Activated T-cell treated with anti-CD3 and anti-CD28 coated beads, Interleukin-2, amount 50 U/mL, for 24 hours (primary cell): ENCODE measurements at regions not wholly inside any gene's neighbourhood (a gene's known extent, or its start where the extent isn't known, plus 50 kb on each side); places are given as distances from the start of the nearest gene placed in this dataset.

Experiments
- DNase-seq: peaks from one replicate; pipeline ENCODE4 v3.0.0-alpha.2; 2020
- H3K27ac Mint-ChIP-seq: 2 replicates; pipeline ENCODE4 v1.8.0; 2020; ENCODE audit warnings: mild to moderate bottlenecking, mixed read lengths
- H3K27me3 Mint-ChIP-seq: 2 replicates; pipeline ENCODE4 v1.8.0; 2020; ENCODE audit warnings: mixed read lengths
- H3K36me3 Mint-ChIP-seq: 2 replicates; pipeline ENCODE4 v1.8.0; 2020; ENCODE audit warnings: low read depth, mixed read lengths
- H3K4me1 Mint-ChIP-seq: 2 replicates; pipeline ENCODE4 v1.8.0; 2020; ENCODE audit warnings: low read depth, mixed read lengths
- H3K4me3 Mint-ChIP-seq: 2 replicates; pipeline ENCODE4 v1.8.0; 2020; ENCODE audit warnings: mild to moderate bottlenecking, moderate library complexity, mixed read lengths
- H3K9me3 Mint-ChIP-seq: 2 replicates; pipeline ENCODE4 v1.8.0; 2020; ENCODE audit warnings: mixed read lengths

DNA sequence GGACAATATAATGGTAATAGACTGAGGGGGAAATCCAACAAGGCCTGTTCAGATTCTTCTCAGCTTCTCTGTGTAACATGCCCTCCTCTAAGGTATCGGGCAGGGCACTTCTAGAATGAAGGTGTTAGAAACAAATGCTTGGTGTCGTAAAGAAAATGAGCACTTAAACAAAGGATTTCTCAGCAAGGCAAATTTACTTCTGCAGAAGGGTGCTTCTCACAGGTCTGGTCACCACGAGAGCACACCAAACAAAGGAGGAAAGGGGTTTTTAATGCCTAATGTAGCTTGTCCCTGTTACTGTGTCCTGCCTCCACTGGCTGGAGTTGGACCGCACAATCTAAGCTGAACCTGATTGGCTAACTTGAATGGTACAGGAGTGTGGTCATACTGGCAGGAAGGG lies 642.6 kb upstream of the CDH8 start:
- H3K27ac Mint-ChIP-seq: no peak overlapping the region
- H3K4me3 Mint-ChIP-seq: no peak overlapping the region
- H3K4me1 Mint-ChIP-seq: no peaks in the 10 kb centered on the region
- H3K27me3 Mint-ChIP-seq: no peaks in the 10 kb centered on the region
- H3K9me3 Mint-ChIP-seq: peaks cover 35% of the 10 kb centered on the region
- no peak for DNase-seq
- no peaks in the 10 kb centered on the region for H3K36me3 Mint-ChIP-seq

DNA sequence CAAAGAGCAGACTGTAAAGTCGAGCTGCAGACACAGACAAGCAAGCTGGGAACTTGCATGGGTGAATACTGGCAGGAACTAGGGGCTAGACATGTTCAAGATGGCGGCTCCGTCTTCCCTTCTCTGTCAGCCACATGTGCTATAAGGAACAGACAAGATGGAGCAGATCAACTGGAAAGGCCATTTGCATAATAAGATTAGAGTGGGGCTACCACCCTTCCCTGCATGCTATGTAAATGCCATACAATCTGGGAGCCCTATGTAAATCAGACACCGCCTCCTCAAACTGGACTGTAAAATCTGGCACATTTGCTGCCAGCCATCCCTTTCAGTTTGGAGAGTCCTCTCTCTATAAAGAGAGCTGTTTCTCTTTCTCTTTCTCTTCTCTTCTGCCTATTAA lies 640.1 kb upstream of the CDH8 start:
- no peak for DNase-seq
- no peaks in the 10 kb centered on the region for H3K4me1 Mint-ChIP-seq
- no peak overlapping the region for H3K27ac Mint-ChIP-seq
- H3K9me3 Mint-ChIP-seq: peaks cover 33% of the 10 kb centered on the region
- no peaks in the 10 kb centered on the region for H3K36me3 Mint-ChIP-seq
- no peak overlapping the region for H3K4me3 Mint-ChIP-seq
- H3K27me3 Mint-ChIP-seq: no peaks in the 10 kb centered on the region

DNA sequence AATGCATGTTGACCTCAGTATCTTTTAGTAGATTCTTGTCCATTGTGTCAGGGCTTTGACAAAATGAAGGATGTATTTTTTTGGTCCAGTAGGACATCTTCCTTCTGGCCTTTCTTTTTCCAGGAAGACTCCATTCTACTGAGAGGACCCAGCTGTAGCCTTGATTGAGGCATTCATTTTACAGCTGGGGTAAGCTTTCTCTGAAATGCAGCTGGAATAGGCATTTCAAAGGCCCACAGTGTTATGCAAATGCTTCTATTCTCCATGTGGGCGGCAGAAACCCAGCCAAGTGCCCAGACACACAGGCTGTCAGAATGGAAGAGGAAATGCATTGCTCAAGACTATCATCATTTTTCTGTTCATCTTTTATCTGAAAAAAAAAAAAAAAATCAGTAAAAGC lies 629.0 kb upstream of the CDH8 start:
- Mint-ChIP-seq H3K36me3 (no peaks in the 10 kb centered on the region), H3K27ac (no peak overlapping the region), H3K9me3 (peaks cover 26% of the 10 kb centered on the region), H3K4me3 (no peak overlapping the region), H3K27me3 (no peaks in the 10 kb centered on the region), H3K4me1 (no peaks in the 10 kb centered on the region)
- DNase-seq: no peak

DNA sequence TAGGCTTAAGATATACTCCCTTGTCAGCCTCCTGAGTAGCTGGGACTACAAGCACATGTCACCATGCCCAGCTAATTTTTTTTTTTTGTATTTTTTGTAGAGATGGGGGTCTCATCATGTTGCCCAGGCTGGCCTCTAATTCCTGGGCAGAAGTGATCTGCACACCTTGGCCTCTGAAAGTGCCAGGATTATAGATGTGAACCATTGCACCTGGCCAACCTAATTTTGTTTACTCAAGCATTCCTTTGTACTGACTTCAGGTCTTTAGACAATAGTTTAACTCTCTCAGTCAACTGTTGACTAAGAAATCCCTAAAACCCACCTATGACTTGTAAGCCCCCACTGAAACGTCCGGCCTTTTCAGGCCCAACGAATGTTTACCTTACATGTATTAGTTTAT lies 628.3 kb upstream of the CDH8 start:
- Mint-ChIP-seq H3K4me1 (no peaks in the 10 kb centered on the region), H3K27ac (no peak overlapping the region), H3K4me3 (no peak overlapping the region), H3K36me3 (no peaks in the 10 kb centered on the region), H3K9me3 (peaks cover 25% of the 10 kb centered on the region), H3K27me3 (no peaks in the 10 kb centered on the region)
- DNase-seq: no peak

DNA sequence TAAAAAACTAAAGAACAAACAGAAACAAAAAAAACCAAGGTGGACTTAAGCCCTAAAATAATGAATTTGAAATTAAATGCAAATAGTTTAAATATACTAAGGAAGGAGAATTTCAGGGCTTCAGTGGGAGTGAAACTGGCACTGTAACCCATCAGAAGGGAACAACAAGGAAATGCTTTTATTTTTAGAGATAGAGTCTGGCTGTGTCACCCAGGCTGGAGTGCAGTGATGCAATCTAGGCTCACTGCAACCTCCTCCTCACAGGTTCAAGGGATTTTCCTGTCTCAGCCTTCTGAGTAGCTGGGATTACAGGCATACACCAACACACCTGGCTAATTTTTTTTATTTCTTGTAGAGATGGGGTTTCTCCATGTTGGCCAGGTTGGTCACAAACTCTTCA lies 625.2 kb upstream of the CDH8 start:
- Mint-ChIP-seq H3K36me3 (no peaks in the 10 kb centered on the region), H3K4me1 (no peaks in the 10 kb centered on the region), H3K4me3 (no peak overlapping the region), H3K27me3 (no peaks in the 10 kb centered on the region), H3K27ac (no peak overlapping the region), H3K9me3 (peaks cover 24% of the 10 kb centered on the region)
- DNase-seq: no peak

DNA sequence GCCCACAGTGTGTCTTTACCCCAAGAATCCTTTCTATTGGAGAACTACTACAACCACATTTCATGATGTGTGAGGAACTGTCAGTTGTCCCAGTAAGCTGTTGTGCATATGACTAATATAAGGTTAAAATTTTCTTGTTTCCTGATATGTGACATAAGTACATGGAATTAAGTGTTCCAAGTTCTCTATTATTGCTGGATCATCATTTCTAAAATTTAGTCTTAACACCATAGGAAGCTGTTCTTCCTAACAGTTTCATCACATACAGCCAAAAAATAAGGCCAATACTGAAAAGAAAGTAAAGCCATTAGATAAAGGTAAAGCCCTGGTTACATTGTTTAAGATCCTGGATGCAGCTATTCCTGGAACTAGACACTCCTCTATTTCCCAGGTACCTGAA lies 620.9 kb upstream of the CDH8 start:
- Mint-ChIP-seq H3K27me3 (no peaks in the 10 kb centered on the region), H3K36me3 (no peaks in the 10 kb centered on the region), H3K27ac (no peak overlapping the region), H3K4me3 (no peak overlapping the region), H3K9me3 (peaks cover 32% of the 10 kb centered on the region), H3K4me1 (no peaks in the 10 kb centered on the region)
- DNase-seq: no peak

DNA sequence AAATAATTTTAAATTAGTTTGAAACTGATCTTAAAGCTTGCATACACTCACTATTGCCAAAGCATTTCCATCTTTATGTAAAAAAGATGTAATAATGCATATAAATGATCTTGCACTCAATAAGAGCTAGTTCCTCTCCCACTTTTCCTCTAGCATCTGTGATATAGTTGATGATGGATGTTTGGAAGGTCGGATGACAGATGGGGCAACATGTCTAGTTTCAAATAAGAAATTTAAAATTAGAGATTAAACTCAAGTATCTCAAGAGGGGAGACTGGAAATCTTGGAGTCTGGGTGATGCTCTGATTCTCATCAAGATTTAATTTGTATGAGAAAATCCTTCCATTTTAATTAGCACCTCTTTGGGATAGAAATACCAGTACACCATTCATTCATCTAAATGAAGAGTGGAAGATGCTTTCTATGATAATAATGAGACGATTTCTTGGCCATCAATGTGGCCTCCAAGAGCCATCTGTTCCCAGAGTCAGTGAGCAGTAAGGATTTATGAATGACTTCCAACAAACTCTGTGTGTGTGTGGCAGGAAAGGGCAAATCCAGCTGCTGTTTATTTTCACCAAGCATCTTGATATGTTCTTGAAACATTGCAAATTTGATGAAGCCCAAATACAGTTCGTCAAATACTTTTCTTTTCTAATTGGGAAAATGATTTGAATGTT lies 616.3 kb upstream of the CDH8 start:
- Mint-ChIP-seq H3K27me3 (no peaks in the 10 kb centered on the region), H3K36me3 (no peaks in the 10 kb centered on the region), H3K9me3 (peaks cover 38% of the 10 kb centered on the region), H3K27ac (no peak overlapping the region), H3K4me3 (no peak overlapping the region), H3K4me1 (no peaks in the 10 kb centered on the region)
- no peak for DNase-seq

DNA sequence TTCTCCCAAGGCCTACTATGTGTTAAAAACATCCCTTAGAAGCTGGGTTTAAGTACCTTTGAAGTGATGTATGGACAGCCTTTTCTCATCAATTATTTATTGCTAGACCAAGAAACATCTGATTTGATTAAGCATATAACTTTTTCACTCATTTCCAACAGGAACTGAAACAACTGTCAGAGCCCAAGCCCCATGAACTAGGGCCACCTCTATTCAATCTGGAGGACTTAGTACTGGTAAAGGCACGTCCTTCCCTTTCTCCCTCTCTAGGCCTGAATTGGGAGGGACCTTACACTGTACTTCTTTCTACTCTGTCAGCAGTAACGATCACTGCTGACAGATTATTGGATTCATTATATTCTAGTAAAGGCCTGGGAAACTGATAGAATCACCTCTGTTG lies 612.0 kb upstream of the CDH8 start:
- no peaks in the 10 kb centered on the region for H3K4me1 Mint-ChIP-seq
- no peak overlapping the region for H3K27ac Mint-ChIP-seq
- no peak for DNase-seq
- H3K27me3 Mint-ChIP-seq: no peaks in the 10 kb centered on the region
- H3K4me3 Mint-ChIP-seq: no peak overlapping the region
- peaks cover 32% of the 10 kb centered on the region for H3K9me3 Mint-ChIP-seq
- no peaks in the 10 kb centered on the region for H3K36me3 Mint-ChIP-seq

DNA sequence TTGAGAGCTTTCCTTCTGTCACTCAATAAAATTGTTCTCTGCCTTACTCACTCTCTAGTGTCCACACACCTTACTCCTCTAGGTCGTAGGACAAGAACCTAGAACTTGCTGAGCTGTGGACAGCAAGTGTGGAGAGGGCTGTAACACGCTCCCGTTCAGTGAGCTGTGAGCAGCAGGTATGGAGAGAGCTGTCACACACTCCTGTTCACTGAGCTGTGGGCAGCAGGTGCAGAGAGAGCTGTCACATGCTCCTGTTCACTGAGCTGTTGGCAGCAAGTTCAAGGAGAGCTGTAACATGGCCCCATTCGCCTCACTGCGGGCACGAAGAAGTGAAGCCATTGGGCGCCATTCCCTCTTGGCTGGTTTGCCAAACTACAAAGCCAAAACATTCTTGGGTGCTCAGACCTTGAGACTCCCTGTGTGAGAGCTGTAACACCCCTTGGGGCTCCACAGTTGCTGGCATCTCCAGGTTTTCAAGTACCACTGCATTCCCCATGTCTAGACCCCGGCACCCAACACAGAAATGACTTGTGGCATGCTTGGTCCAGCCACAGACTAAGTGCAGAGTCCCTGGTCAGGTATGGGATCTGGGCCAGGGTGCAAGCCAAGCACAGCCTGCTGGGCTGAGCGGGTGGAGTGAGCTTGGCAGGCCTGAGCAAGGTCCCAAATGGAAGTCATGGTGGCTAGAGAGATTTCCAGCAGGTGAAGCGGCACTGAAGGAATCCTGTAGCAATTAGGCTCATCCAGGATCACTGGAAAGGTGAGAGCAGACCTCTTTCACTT lies 608.0 kb upstream of the CDH8 start:
- no peaks in the 10 kb centered on the region for H3K27me3 Mint-ChIP-seq
- H3K9me3 Mint-ChIP-seq: peaks cover 33% of the 10 kb centered on the region
- H3K4me3 Mint-ChIP-seq: no peak overlapping the region
- no peak overlapping the region for H3K27ac Mint-ChIP-seq
- no peaks in the 10 kb centered on the region for H3K36me3 Mint-ChIP-seq
- no peaks in the 10 kb centered on the region for H3K4me1 Mint-ChIP-seq
- no peak for DNase-seq

DNA sequence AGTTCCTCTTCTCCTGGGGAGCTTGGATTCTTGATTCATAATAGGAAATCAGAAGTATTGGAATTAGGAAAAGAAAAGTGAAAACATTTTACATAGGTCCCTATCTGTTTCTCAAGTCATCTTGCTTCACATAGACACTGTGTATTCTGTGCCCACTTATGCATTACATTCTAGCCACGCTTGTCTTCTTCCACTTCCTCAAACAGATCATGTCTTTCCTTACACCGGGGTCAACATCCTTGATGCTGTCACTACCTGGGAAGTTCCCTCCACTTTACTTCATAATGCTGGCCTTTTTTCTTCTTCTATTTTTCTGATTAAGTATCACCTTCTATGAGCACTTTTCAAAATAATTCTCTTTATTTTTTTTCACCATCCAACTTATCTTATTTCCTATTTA lies 606.4 kb upstream of the CDH8 start:
- Mint-ChIP-seq H3K4me3 (no peak overlapping the region), H3K9me3 (peaks cover 26% of the 10 kb centered on the region), H3K36me3 (no peaks in the 10 kb centered on the region), H3K4me1 (no peaks in the 10 kb centered on the region), H3K27me3 (no peaks in the 10 kb centered on the region), H3K27ac (no peak overlapping the region)
- DNase-seq: no peak

DNA sequence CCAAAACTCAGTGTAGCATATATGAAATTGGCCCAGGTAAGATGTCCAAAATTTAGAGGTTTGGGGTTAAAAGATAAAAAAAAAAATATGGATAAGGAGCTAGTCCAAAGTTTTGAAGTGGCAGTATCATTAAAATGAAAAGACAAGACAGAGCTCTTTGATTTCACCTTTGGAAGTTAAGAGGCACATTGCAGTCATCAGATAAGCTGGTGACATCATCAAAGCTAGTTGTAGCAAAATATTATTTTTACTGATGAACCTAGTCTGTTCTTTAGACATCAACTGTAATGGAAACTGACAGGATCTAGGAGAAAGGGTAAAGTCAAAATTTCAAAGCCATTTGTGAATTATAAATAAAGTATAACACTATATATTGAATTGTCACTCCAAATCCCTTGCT lies 603.7 kb upstream of the CDH8 start:
- Mint-ChIP-seq H3K4me1 (no peaks in the 10 kb centered on the region), H3K27ac (no peak overlapping the region), H3K27me3 (no peaks in the 10 kb centered on the region), H3K4me3 (no peak overlapping the region), H3K36me3 (no peaks in the 10 kb centered on the region), H3K9me3 (peaks cover 31% of the 10 kb centered on the region)
- DNase-seq: no peak

DNA sequence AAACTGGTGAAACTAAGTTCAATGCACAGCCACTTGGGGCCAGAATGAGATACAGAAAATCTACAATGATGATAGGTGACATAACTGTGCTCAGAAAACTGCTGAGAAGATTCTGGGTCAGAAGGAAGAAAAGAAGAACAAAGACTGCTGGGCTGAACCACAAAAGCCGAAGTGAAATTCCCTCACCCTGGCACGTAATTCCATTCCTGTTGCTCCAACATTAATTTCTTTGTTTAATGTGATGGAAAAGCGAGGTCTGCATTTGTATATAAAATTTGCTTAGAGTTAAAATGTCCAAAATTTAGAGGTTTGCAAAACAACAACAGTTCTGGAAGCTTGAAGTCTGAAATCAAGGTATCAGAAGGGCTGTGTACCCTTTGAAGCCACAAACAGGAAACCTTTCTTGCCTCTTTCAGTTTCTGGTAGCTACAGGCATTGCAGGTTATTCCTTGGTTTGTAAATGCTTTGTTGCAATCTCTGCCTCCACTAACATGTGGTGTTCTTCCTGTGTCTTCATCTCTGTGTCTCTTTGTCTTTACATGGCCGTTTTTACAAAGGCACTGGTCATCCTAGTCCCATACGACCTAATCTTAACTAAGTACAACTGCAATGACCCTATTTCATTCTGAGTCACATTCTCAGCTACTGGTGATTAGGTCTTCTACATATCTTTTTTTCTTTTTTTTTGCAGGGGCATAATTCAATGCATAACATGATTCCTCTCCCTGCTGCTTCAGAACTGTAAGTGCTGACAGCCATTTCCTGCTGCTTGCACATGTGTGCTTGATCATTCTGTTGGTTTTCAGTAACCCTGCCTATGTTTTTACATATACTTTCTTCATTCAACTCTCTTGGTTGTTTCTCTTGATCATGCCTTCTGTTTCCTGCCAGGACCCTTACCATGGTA lies 603.0 kb upstream of the CDH8 start:
- Mint-ChIP-seq H3K9me3 (peaks cover 31% of the 10 kb centered on the region), H3K36me3 (no peaks in the 10 kb centered on the region), H3K4me3 (no peak overlapping the region), H3K27me3 (no peaks in the 10 kb centered on the region), H3K4me1 (no peaks in the 10 kb centered on the region), H3K27ac (no peak overlapping the region)
- no peak for DNase-seq

DNA sequence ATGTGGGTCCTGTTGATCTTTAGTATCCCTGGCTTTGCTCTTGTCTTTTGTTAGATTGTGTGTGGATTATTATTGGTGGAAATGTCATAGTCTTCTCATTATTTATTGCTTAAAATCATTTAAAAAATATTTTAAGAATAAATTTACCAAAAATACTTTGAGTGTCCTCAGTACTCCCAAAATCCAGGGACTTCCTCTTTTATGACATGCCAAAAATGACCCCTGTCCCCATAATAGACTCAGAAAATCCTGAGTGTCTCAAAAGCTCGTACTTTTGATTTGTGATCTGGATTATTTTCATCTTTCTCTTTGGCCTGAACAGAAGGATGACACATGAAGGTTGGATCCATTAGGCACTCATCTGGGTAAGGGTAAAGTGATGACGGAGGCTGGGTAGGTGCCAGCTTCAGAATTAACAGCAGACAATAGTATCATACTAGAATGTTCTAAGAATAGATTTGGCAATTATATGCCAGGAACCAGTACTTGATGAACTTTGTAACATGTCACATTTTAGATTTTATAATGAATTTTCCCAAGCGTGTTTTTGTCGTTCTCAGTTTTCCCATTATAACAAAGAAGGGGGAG lies 602.2 kb upstream of the CDH8 start:
- Mint-ChIP-seq H3K36me3 (no peaks in the 10 kb centered on the region), H3K9me3 (peaks cover 29% of the 10 kb centered on the region)

DNA sequence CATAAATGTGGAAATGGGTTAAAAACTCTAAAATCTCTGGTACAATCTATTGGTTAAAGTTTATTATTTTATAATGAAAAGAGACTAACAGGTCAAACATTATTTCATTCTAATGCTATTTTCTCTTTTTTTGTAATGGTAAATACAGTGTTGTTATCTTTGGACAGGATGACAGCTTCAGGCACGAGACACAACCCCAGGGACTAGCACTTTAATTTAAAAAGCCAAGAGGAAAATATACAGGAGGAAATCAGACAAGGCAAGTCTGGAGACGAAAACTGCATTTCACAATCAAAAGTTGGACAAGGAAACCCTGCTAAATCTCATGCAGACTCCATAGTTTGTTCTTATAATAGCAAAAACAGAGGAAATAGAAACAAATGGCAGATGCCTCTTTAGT lies 589.1 kb upstream of the CDH8 start:
- Mint-ChIP-seq H3K9me3 (peaks cover 26% of the 10 kb centered on the region), H3K4me3 (no peak overlapping the region), H3K36me3 (no peaks in the 10 kb centered on the region), H3K27ac (no peak overlapping the region), H3K4me1 (no peaks in the 10 kb centered on the region), H3K27me3 (no peaks in the 10 kb centered on the region)
- DNase-seq: no peak

More for the DNA sequence above, 602.2 kb upstream of the CDH8 start:
- Mint-ChIP-seq H3K4me3 (no peak overlapping the region), H3K27ac (no peak overlapping the region), H3K27me3 (no peaks in the 10 kb centered on the region), H3K4me1 (no peaks in the 10 kb centered on the region)
- no peak for DNase-seq
